ENCODE measurements at regions not wholly inside any gene's neighbourhood (a gene's known extent, or its start where the extent isn't known, plus 50 kb on each side); places are given as distances from the start of the nearest gene placed in this dataset.

- H3K79me2 ChIP-seq (ENCODE audit: control insufficient read depth in 1 of 2, insufficient read depth in 2 of 2, low read length in 2 of 2): no peaks in the 10 kb centered on the region
- no peaks in the 10 kb centered on the region for H3K36me3 ChIP-seq (ENCODE audit: control insufficient read depth in 2 of 4, insufficient read depth in 4 of 4, low read length in 3 of 4)
- no peak overlapping the region for H3K4ac ChIP-seq (replicated peaks; ENCODE audit: insufficient read length, low read depth, low read length)
- no peak overlapping the region for H3K56ac ChIP-seq (replicated peaks; ENCODE audit: insufficient read length, low read depth, low read length)
- H2BK15ac ChIP-seq (ENCODE audit: low read length): no peak overlapping the region
- no peaks in the 10 kb centered on the region for H3K9me3 ChIP-seq (ENCODE audit: insufficient read depth in 2 of 2, low read depth in 1 of 2, low read length in 1 of 2)
- no peak overlapping the region for H3K4me3 ChIP-seq (ENCODE audit: extremely low read depth in 1 of 4, insufficient read depth in 2 of 4, low read depth in 3 of 4, low read length in 4 of 4)
- H4K8ac ChIP-seq (ENCODE audit: extremely low read depth, insufficient read depth, low read length): no peak overlapping the region
- no peak overlapping the region for H2BK20ac ChIP-seq (ENCODE audit: low read length)
- no peaks in the 10 kb centered on the region for H3K4me1 ChIP-seq (replicated peaks in 1 of 4; ENCODE audit: control insufficient read depth in 3 of 4, insufficient read depth in 4 of 4, low read length in 3 of 4)
- H3K23ac ChIP-seq (ENCODE audit: insufficient read length): no peak overlapping the region
- H3K23me2 ChIP-seq (ENCODE audit: low read depth, low read length): no peaks in the 10 kb centered on the region
- 0 out of 2 replicates have a peak overlapping the region, but pooled peaks have one; percentile 18 for H2AFZ ChIP-seq (ENCODE audit: low read length)
- H3K79me1 ChIP-seq (ENCODE audit: low read depth, low read length): no peaks in the 10 kb centered on the region
- no peak overlapping the region for H4K5ac ChIP-seq (ENCODE audit: insufficient read length, low read depth, low read length)
- H2BK120ac ChIP-seq (replicated peaks; ENCODE audit: low read depth, low read length): no peak overlapping the region
- ChIA-PET CTCF (ENCODE audit: partially characterized antibody) (interaction anchor here (0.6 kb wide), 1 partner anchor 28 kb away, joined by 3 read pairs; no protein-coding TSS in a partner anchor), POLR2A (ENCODE audit: partially characterized antibody) (no interaction called here)
- no peak overlapping the region for H3K27ac ChIP-seq (ENCODE audit: low read depth, low read length)
- no peak for FAIRE-seq
- H4K20me1 ChIP-seq (replicated peaks in 1 of 2; ENCODE audit: control insufficient read depth in 1 of 2, insufficient read depth in 2 of 2, low read length in 2 of 2): no peaks in the 10 kb centered on the region
- H3K4me2 ChIP-seq (ENCODE audit: insufficient read depth in 1 of 2, low read depth in 2 of 2, low read length in 2 of 2): no peak overlapping the region
- no peak overlapping the region for H2AK5ac ChIP-seq (ENCODE audit: low read depth, low read length)
- H4K91ac ChIP-seq (replicated peaks; ENCODE audit: insufficient read length, low read length): no peak overlapping the region
- no peak overlapping the region for H3K14ac ChIP-seq (ENCODE audit: insufficient read length)
- no peak overlapping the region for H3K9ac ChIP-seq (replicated peaks in 1 of 4; ENCODE audit: extremely low read depth in 1 of 4, low read depth in 3 of 4, low read length in 3 of 4)
- no peak overlapping the region for H3K18ac ChIP-seq (ENCODE audit: extremely low read depth, low read length)
- no peak for DNase-seq (ENCODE audit: low read depth in 1 of 2, low spot score in 2 of 2)
- H2BK12ac ChIP-seq (ENCODE audit: low read depth, low read length): no peak overlapping the region
- H2BK5ac ChIP-seq (ENCODE audit: low read depth, low read length): no peak overlapping the region
- 100% methylated on average over 2 of the region's 2 CpGs; no CpG with 5 or more reads in 1 of the 2 experiments for WGBS, 2 experiments (ENCODE audit: extremely low coverage in 1 of 2, insufficient coverage in 1 of 2, insufficient read length in 1 of 2, insufficient replicate concordance in 2 of 2, low coverage in 1 of 2, low lambda C conversion rate in 2 of 2, missing lambda C conversion rate in 1 of 2)
- no peaks in the 10 kb centered on the region for H3K27me3 ChIP-seq (replicated peaks in 1 of 4; ENCODE audit: control insufficient read depth in 3 of 4, extremely low read depth in 1 of 4, insufficient read depth in 3 of 4, low read length in 3 of 4)
- no peak for TF ChIP-seq GABPA (IDR thresholded peaks at IDR 0.05; ENCODE audit: borderline replicate concordance, insufficient read depth, low read length)
Observed at GRCh38 chr15:46552316-46552715, 917.5 kb downstream of the SQOR start.

Data from H1 (cell line).